ENCODE measurements at regions not wholly inside any gene's neighbourhood (a gene's known extent, or its start where the extent isn't known, plus 50 kb on each side); places are given as distances from the start of the nearest gene placed in this dataset.

DNA sequence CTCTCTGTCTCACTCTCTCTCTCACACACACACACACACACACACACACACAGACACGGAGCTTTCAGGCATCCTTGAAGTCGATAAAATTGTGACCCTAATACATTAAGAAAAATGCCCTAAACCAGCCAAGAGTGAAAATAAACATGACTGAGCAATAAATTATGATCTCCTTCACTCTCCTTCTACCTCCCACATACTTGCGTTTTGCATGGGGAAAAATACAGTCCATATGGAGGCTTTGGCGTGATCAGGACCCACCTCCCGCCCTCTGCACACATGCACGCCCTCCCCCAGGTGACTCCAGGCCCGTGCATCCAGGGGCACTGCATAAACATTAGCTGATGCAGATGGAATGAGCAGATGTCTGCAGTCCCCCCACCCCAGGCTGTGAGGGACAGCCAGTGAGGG, 114.2 kb upstream of the JARID2 start:
- TF ChIP-seq, protein P1, sequence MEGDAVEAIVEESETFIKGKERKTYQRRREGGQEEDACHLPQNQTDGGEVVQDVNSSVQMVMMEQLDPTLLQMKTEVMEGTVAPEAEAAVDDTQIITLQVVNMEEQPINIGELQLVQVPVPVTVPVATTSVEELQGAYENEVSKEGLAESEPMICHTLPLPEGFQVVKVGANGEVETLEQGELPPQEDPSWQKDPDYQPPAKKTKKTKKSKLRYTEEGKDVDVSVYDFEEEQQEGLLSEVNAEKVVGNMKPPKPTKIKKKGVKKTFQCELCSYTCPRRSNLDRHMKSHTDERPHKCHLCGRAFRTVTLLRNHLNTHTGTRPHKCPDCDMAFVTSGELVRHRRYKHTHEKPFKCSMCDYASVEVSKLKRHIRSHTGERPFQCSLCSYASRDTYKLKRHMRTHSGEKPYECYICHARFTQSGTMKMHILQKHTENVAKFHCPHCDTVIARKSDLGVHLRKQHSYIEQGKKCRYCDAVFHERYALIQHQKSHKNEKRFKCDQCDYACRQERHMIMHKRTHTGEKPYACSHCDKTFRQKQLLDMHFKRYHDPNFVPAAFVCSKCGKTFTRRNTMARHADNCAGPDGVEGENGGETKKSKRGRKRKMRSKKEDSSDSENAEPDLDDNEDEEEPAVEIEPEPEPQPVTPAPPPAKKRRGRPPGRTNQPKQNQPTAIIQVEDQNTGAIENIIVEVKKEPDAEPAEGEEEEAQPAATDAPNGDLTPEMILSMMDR (conservative IDR thresholded peaks at IDR 0.05): no peak
- no peak for TF ChIP-seq EZH2 (IDR thresholded peaks at IDR 0.05; ENCODE audit: low read depth)
